Activated T-helper 1 cell treated with anti-CD3 and anti-CD28 coated beads, Interleukin-12 subunit alpha, Interleukin-12 subunit beta, Interleukin-2, Interleukin-4 antibody, amounts not matched to agents 30 ng/mL and 10 ng/mL and 1 ng/mL, durations not matched to agents 14 hours and 24 hours and 36 hours (primary cell): ENCODE measurements at regions not wholly inside any gene's neighbourhood (a gene's known extent, or its start where the extent isn't known, plus 50 kb on each side); places are given as distances from the start of the nearest gene placed in this dataset.

Experiments
- DNase-seq: peaks from one replicate; pipeline ENCODE4 v3.0.0; 2021; ENCODE audit warnings: low spot score
- H3K27ac Mint-ChIP-seq: one replicate; pipeline ENCODE4 v1.8.0; 2021; ENCODE audit warnings: mild to moderate bottlenecking, mixed read lengths
- H3K27me3 Mint-ChIP-seq: one replicate; pipeline ENCODE4 v1.8.0; 2022; ENCODE audit warnings: mild to moderate bottlenecking, moderate library complexity, mixed read lengths; ENCODE audit not compliant: insufficient read depth
- H3K36me3 Mint-ChIP-seq: one replicate; pipeline ENCODE4 v1.8.0; 2021; ENCODE audit warnings: low read depth, mixed read lengths
- H3K4me1 Mint-ChIP-seq: one replicate; pipeline ENCODE4 v1.8.0; 2021; ENCODE audit warnings: low read depth, mixed read lengths
- H3K4me3 Mint-ChIP-seq: one replicate; pipeline ENCODE4 v1.8.0; 2021; ENCODE audit warnings: mild to moderate bottlenecking, moderate library complexity, mixed read lengths
- H3K9me3 Mint-ChIP-seq: one replicate; pipeline ENCODE4 v1.8.0; 2021; ENCODE audit warnings: mixed read lengths
- intact Hi-C: fragments of 100-400 bp; cut with micrococcal nuclease; formaldehyde crosslinking; loops from one replicate; pipeline ENCODE4 v1.15.1; 2024

DNA sequence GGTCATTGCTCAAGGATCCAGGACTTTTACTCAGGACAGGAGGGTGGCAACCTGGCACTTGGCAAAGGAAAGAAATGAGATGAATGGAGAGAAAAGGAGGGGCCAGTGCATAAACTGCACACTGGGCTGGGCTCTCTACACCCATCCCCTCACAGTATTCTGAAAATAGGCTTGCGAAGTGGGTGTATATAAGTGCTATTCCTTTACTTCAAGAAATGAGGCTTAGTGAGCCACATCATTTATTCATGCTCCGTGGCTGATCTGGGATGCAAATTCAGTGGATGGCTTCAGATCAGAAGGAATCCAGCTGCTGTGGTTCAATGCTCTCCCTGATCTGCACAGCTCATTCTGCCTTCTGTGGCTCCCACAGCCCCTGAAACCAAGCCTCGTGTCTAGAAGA lies 297.7 kb downstream of the UQCRFS1 start:
- Mint-ChIP-seq H3K9me3 (no peaks in the 10 kb centered on the region), H3K27ac (no peak overlapping the region), H3K36me3 (no peaks in the 10 kb centered on the region)

DNA sequence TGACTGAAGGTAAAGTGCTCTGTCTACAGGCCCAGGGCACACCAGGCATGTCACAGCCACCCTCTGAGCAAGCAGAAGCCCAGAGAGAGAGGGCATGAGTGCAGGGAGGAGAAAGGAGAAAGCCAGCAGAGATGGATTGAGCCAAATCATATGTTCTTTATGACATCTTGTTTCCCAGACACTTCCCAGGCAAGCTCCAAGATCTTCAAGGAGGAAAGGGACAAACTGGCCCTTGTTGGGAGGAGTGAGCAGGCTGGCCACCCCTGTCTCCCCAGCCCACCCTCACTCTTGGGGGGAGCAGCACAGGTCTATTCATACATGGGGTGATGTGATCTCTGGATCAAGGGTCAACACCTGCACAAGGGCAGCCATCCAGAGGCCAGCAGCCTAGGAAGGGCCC lies 298.8 kb downstream of the UQCRFS1 start:
- no peaks in the 10 kb centered on the region for H3K9me3 Mint-ChIP-seq
- H3K27me3 Mint-ChIP-seq, result peaks cover 2% of the 10 kb centered on the region
- intact Hi-C loops, result no loop called here
- no peak overlapping the region for H3K27ac Mint-ChIP-seq
- DNase-seq, result no peak
- no peak overlapping the region for H3K4me3 Mint-ChIP-seq
- H3K36me3 Mint-ChIP-seq, result no peaks in the 10 kb centered on the region
- no peaks in the 10 kb centered on the region for H3K4me1 Mint-ChIP-seq

More for the DNA sequence above, 297.7 kb downstream of the UQCRFS1 start:
- intact Hi-C loops, result no loop called here
- peaks cover 2% of the 10 kb centered on the region for H3K27me3 Mint-ChIP-seq
- no peaks in the 10 kb centered on the region for H3K4me1 Mint-ChIP-seq
- H3K4me3 Mint-ChIP-seq, result no peak overlapping the region
- no peak for DNase-seq

DNA sequence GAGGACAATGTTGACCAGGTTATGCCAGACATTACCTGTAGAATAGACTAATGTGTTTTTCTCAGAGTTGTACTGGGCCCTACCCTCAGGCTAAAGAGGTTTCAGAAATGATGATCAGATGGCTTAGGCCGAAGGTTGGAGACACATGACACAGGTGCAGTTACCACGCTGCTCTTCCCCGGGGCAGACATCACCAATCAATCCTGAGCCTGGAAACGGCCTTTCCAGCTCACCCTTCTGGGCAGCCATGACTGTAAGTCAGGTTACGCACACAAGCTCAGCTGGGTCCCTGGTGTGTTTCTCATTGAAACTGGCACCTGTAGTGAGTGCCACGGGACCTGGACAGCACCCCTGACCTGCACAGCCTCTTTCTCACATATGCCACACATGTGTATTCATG lies 299.3 kb downstream of the UQCRFS1 start:
- intact Hi-C loops, result no loop called here
- no peaks in the 10 kb centered on the region for H3K36me3 Mint-ChIP-seq

DNA sequence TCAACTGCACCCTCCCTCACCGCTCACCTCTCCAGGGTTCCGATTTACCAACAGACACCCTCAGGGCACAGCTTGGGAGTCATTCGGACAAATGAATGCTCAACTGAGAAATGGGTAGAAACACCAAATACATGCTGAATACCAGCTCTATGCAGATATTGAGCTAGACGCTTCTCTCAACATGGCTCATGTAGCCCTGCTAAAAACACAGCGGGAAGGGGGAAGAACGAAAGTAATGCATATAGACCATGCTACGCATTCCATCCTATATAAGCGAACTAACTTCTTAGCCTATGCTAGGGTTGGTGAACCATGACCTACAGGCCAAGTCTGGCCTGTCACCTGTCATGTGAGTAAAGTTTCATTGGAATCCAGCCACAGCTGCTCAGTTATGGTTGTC lies 304.0 kb downstream of the UQCRFS1 start:
- H3K4me1 Mint-ChIP-seq, result no peaks in the 10 kb centered on the region
- intact Hi-C loops, result no loop called here
- DNase-seq, result no peak
- no peak overlapping the region for H3K27ac Mint-ChIP-seq
- H3K9me3 Mint-ChIP-seq, result no peaks in the 10 kb centered on the region
- no peaks in the 10 kb centered on the region for H3K36me3 Mint-ChIP-seq
- peaks cover 1% of the 10 kb centered on the region for H3K27me3 Mint-ChIP-seq
- no peak overlapping the region for H3K4me3 Mint-ChIP-seq

More for the DNA sequence above, 299.3 kb downstream of the UQCRFS1 start:
- no peak overlapping the region for H3K4me3 Mint-ChIP-seq
- DNase-seq, result no peak
- no peak overlapping the region for H3K27ac Mint-ChIP-seq
- H3K27me3 Mint-ChIP-seq, result no peaks in the 10 kb centered on the region
- no peaks in the 10 kb centered on the region for H3K9me3 Mint-ChIP-seq
- H3K4me1 Mint-ChIP-seq, result no peaks in the 10 kb centered on the region

DNA sequence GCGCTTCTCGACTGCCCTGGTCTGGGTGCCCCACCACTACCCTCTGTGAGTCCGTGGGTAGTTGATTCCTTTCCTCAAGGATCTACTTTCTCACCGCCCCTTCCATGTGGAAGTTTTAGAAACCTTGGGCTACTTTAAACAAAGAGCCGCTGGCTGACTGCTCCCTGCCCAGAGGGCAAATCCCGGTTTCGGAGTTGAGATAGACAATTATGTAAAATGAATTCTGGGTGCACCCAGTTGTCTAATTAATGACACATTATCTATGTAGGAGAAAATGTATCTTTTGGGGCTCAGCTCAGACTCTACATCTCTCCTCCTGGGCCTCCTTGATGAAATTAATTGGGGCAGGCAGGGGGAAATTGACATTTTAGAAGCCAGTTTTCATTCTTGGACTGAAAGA lies 305.4 kb downstream of the UQCRFS1 start:
- H3K27ac Mint-ChIP-seq, result no peak overlapping the region
- H3K36me3 Mint-ChIP-seq, result no peaks in the 10 kb centered on the region
- intact Hi-C loops, result no loop called here

DNA sequence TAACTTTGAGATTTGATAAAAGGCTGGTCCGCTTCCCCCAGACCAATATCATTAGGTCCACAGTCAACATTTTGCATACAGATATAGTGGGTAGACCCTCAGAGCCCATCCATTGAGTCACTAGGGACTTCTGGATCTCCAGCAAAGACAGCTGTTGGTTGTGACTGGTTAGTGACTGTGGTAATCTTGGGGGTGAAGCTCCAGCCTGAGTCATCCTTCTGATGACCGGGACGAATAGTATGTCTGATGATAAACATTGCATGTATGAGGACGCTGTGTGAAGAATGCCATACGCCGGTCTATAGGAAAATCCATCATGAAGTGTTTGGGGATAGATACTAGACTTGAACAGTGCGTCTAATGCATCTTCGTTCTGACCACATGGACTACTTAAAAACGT lies 307.0 kb downstream of the UQCRFS1 start:
- peaks cover 3% of the 10 kb centered on the region for H3K27me3 Mint-ChIP-seq
- no peaks in the 10 kb centered on the region for H3K4me1 Mint-ChIP-seq
- no peak for DNase-seq
- intact Hi-C loops, result no loop called here
- no peak overlapping the region for H3K4me3 Mint-ChIP-seq
- no peaks in the 10 kb centered on the region for H3K9me3 Mint-ChIP-seq
- no peaks in the 10 kb centered on the region for H3K36me3 Mint-ChIP-seq
- H3K27ac Mint-ChIP-seq, result no peak overlapping the region

More for the DNA sequence above, 305.4 kb downstream of the UQCRFS1 start:
- no peaks in the 10 kb centered on the region for H3K4me1 Mint-ChIP-seq
- no peaks in the 10 kb centered on the region for H3K9me3 Mint-ChIP-seq
- no peak for DNase-seq
- no peak overlapping the region for H3K4me3 Mint-ChIP-seq
- peaks cover 3% of the 10 kb centered on the region for H3K27me3 Mint-ChIP-seq

DNA sequence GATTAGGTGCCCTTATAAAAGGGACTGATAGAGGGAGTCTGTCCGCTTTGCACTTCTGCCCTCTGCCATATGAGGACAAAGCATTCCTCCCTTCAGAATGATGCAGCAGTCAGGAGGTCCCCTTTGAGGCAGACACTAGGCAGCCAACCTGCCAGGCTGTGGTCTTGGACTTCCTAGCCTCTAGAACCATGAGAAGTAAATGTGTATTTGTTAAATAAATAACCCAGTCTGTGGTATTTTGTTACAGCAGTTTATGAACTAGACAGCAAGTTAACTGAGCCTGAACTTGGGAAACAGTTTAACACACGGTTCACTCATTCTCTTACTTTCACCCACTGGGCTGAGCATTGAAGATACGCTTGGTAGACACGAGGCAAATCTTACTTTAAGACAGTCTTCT lies 313.2 kb downstream of the UQCRFS1 start:
- no peak overlapping the region for H3K27ac Mint-ChIP-seq

DNA sequence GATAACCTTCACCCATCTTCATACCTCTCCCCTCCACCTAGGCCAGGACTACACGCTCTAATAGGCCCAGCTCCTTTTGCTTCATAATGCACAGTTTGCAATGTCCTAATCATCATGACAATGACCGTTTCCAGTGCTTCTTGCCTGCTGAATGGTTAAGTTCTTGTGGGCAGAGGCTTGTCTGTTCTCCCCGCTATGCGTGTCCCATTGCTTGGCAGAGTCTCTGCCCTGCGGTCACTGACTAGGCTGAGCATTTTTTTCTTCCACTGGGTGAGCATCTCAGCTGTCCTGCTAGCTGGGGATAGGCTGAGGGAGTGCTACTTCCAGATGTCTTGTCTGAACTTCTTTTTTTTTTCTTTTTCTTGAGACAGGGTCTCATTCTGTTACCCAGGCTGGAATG lies 314.7 kb downstream of the UQCRFS1 start:
- H3K27ac Mint-ChIP-seq, result no peak overlapping the region
- intact Hi-C loops, result no loop called here
- H3K4me3 Mint-ChIP-seq, result no peak overlapping the region
- no peaks in the 10 kb centered on the region for H3K4me1 Mint-ChIP-seq
- H3K9me3 Mint-ChIP-seq, result no peaks in the 10 kb centered on the region
- H3K27me3 Mint-ChIP-seq, result no peaks in the 10 kb centered on the region
- no peaks in the 10 kb centered on the region for H3K36me3 Mint-ChIP-seq
- DNase-seq, result no peak

More for the DNA sequence above, 313.2 kb downstream of the UQCRFS1 start:
- intact Hi-C loops, result no loop called here
- Mint-ChIP-seq H3K9me3 (no peaks in the 10 kb centered on the region), H3K4me3 (no peak overlapping the region), H3K36me3 (no peaks in the 10 kb centered on the region), H3K27me3 (peaks cover 3% of the 10 kb centered on the region), H3K4me1 (no peaks in the 10 kb centered on the region)
- DNase-seq, result no peak

DNA sequence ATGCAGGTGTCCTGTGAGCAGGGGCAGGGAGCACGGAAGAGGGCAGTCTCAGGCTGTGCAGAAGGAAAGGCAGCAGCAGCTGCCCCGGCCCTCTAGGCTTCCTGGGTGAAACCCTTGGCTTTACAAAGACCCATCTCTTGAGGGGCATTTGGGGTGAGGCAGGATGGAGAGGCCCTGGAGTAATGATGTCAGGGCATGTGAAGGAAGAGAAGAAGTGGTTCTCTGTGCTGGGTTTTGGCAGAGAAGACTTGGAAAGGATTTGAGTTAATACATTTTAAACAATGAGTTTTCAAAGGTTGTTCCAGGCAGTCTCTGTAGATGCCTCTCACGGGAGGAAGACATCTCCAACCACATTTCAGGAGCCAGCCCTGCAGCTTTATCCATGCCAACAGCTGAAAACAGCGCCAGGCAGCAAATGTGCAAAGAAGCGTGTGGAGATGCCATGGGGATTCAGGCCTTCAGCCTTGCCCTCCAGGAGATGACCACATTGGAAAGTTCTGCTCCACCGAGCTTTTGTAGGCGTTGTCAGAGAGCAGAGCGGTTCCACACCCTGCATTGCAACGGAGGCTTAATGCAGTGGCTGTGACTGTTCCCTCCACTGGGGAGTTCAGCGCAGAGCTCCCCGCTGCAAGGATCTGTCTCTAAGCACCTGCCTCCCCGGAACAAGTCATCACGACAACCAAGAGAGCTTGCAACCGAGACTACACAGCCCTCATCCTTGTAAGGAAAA lies 322.8 kb downstream of the UQCRFS1 start:
- Mint-ChIP-seq H3K36me3 (no peaks in the 10 kb centered on the region), H3K4me1 (no peaks in the 10 kb centered on the region), H3K27me3 (no peaks in the 10 kb centered on the region), H3K4me3 (no peak overlapping the region), H3K27ac (no peak overlapping the region), H3K9me3 (no peaks in the 10 kb centered on the region)
- DNase-seq, result no peak
- intact Hi-C loops, result no loop called here

DNA sequence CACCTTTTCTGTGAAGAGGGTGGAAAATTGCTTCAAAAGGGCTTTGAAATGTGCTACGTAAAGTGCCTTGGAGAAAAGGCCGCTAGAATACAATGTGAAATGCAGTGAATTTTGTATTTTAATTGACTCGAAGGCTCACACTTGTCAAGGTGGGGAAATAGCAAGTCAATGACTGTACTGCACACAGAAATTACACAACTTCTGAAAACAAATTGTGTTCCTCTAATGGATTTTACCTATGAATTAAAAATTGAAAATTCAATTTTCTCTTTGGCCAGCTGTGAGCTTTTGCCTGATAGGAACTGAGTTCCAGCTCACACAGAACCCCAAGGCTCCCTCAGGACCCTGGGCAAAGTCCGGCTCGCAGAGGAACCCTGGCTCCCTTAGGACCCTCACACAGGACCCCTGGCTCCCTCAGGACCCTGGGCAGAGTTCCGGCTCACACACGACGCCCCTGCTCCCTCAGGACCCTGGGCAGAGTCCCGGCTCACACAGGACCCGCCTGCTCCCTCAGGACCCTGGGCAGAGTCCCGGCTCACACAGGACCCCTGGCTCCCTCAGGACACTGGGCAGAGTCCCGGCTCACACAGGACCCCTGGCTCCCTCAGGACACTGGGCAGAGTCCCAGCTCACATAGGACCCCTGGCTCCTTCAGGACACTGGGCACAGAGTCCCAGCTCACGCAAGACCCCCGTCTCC lies 324.9 kb downstream of the UQCRFS1 start:
- H3K9me3 Mint-ChIP-seq, result no peaks in the 10 kb centered on the region
- peaks cover 3% of the 10 kb centered on the region for H3K27me3 Mint-ChIP-seq
- intact Hi-C loops, result no loop called here
- H3K4me1 Mint-ChIP-seq, result no peaks in the 10 kb centered on the region
- no peak for DNase-seq
- no peak overlapping the region for H3K4me3 Mint-ChIP-seq
- H3K36me3 Mint-ChIP-seq, result no peaks in the 10 kb centered on the region
- H3K27ac Mint-ChIP-seq, result no peak overlapping the region

DNA sequence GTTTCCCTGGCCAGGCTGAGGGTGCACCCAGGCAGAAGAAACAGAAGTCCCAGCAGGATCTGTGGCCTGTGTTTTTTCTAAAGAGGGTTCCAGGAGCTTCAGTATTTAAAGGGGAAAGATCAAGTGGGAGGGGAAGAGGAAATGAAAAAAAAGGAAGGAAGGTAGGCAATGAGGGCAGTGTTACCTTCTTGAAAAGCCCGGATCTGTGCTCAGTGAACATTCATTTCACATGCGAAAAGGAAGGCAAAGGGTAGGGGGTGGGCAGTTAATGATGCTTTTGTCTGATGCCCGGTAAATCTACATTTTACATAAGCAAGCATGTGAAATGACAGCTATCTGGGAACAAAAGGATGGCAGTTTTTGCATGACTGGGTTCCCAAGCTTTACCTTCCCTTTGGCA lies 326.2 kb downstream of the UQCRFS1 start:
- Mint-ChIP-seq H3K4me1 (no peaks in the 10 kb centered on the region), H3K27me3 (peaks cover 3% of the 10 kb centered on the region), H3K27ac (no peak overlapping the region), H3K36me3 (no peaks in the 10 kb centered on the region), H3K9me3 (no peaks in the 10 kb centered on the region), H3K4me3 (no peak overlapping the region)
- DNase-seq, result no peak
- intact Hi-C loops, result no loop called here

DNA sequence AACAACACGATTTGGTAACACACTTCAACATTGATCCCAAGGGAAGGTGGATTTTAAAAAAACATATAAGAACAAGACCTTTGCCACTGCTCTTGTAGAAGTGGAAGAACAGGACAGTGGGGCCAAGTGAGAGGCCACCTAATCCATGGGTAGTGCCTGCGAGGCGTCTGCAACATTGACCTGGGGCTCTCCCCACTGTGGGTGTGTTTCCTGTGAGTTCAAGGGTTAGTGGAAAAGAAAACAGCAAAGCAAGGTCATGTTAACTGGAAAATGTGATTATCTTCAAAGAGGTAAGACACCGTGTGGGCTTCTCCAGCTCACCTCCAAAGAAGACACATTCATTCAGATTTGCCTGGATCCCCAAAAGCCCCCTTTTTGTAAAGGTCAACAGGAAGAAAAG lies 327.0 kb downstream of the UQCRFS1 start:
- Mint-ChIP-seq H3K9me3 (no peaks in the 10 kb centered on the region), H3K4me3 (no peak overlapping the region), H3K36me3 (no peaks in the 10 kb centered on the region), H3K4me1 (no peaks in the 10 kb centered on the region), H3K27ac (no peak overlapping the region), H3K27me3 (peaks cover 3% of the 10 kb centered on the region)
- intact Hi-C loops, result no loop called here
- no peak for DNase-seq

DNA sequence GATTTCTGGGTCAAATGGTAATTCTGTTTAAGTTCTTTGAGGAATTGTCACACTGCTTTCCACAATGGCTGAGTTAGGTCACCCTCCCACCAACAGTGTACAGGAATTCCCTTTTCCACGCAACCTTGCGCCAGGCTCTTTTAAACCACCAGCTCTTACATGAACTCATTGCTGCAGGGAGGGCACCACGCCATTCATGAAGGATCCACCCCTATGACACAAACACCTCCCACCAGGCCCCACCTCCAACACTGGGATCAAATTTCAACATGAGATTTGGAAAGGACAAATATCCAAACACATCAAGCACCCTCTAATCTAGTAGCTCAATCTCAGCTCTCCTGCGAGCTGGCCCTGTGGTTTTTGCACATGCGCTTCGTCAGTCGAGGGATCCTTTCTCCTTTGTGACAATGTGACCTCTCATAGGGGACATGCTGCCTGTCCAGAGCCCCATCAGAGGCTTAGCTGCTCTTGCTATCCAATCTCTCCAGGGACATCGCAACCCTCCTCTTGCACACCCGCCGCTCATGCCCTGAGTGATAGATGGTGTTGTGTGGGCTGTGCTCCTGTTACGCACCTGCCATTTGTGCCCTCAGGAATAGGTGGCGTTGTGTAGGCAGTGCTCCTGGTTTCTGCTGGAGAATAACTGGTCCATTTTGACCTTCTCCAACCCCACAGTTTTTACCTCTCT lies 328.0 kb downstream of the UQCRFS1 start:
- Mint-ChIP-seq H3K4me3 (no peak overlapping the region), H3K27me3 (peaks cover 8% of the 10 kb centered on the region), H3K4me1 (no peaks in the 10 kb centered on the region), H3K36me3 (no peaks in the 10 kb centered on the region), H3K27ac (no peak overlapping the region), H3K9me3 (no peaks in the 10 kb centered on the region)
- intact Hi-C loops, result no loop called here
- no peak for DNase-seq
